DND-41 (cell line): ENCODE measurements at regions not wholly inside any gene's neighbourhood (a gene's known extent, or its start where the extent isn't known, plus 50 kb on each side); places are given as distances from the start of the nearest gene placed in this dataset.

Experiments
- ATAC-seq: fragments of 200-7000 bp; cut with Tn5 transposase; 3 replicates; pipeline ENCODE4 v1.9.1; 2021; ENCODE audit warnings: low read depth; ENCODE audit not compliant: insufficient read depth
- DNase-seq: peaks from one replicate; pipeline ENCODE4 v3.0.0-alpha.2; 2020
- H2AFZ ChIP-seq: 2 replicates; pipeline ENCODE4 v1.6.0; 2012; ENCODE audit warnings: low read depth, low read length
- H3K27ac ChIP-seq: 2 replicates; pipeline ENCODE4 v1.5.1; 2012; ENCODE audit warnings: low read length, inconsistent platforms
- H3K27me3 ChIP-seq: fragments of 200-600 bp; sonication (generic); 2 replicates; pipeline ENCODE4 v1.6.0; 2012; ENCODE audit warnings: low read length, mild to moderate bottlenecking, inconsistent platforms; ENCODE audit not compliant: insufficient read depth, poor library complexity
- H3K36me3 ChIP-seq: 2 replicates; pipeline ENCODE4 v1.5.1; 2012; ENCODE audit warnings: low read length, inconsistent platforms; ENCODE audit not compliant: insufficient read depth
- H3K4me1 ChIP-seq: 2 replicates; pipeline ENCODE4 v1.5.1; 2012; ENCODE audit warnings: mild to moderate bottlenecking, low read length; ENCODE audit not compliant: insufficient read depth
- H3K4me2 ChIP-seq: 2 replicates; pipeline ENCODE4 v1.6.0; 2012; ENCODE audit warnings: mild to moderate bottlenecking, moderate library complexity, low read length, inconsistent platforms; ENCODE audit not compliant: insufficient read depth
- H3K4me3 ChIP-seq, 2 experiments: fragments of 200-600 bp in 1 of 2; shearing (Covaris generic) in 1 of 2; 2 replicates each; pipeline ENCODE4 v1.5.1; 2012 to 2016; ENCODE audit warnings: inconsistent platforms in 2 of 2, low read length in 2 of 2, mild to moderate bottlenecking in 2 of 2, low read depth in 1 of 2, moderate library complexity in 1 of 2
- H3K79me2 ChIP-seq: 2 replicates; pipeline ENCODE4 v1.6.0; 2012; ENCODE audit warnings: low read length, inconsistent platforms; ENCODE audit not compliant: insufficient read depth
- H3K9ac ChIP-seq: 2 replicates; pipeline ENCODE4 v1.6.0; 2012; ENCODE audit warnings: low read depth, mild to moderate bottlenecking, inconsistent platforms, low read length, moderate library complexity
- H3K9me3 ChIP-seq: 2 replicates; pipeline ENCODE4 v1.5.1; 2012; ENCODE audit warnings: low read length, moderate library complexity, mild to moderate bottlenecking, inconsistent platforms; ENCODE audit not compliant: insufficient read depth, severe bottlenecking
- H4K20me1 ChIP-seq: 2 replicates; pipeline ENCODE4 v1.6.0; 2012; ENCODE audit warnings: low read length; ENCODE audit not compliant: insufficient read depth
- CTCF ChIP-seq: IDR thresholded peaks from 2 replicates; pipeline ENCODE4 v1.5.1; 2012; ENCODE audit warnings: borderline replicate concordance, low read length, moderate library complexity, mild to moderate bottlenecking; ENCODE audit not compliant: poor library complexity, severe bottlenecking; ENCODE audit errors: extremely low read depth
- EZH2 ChIP-seq: IDR thresholded peaks from 3 replicates; pipeline ENCODE4 v1.6.1; 2012; ENCODE audit warnings: borderline replicate concordance, low read depth, mild to moderate bottlenecking, moderate library complexity, low read length, inconsistent platforms; ENCODE audit not compliant: severe bottlenecking

DNA sequence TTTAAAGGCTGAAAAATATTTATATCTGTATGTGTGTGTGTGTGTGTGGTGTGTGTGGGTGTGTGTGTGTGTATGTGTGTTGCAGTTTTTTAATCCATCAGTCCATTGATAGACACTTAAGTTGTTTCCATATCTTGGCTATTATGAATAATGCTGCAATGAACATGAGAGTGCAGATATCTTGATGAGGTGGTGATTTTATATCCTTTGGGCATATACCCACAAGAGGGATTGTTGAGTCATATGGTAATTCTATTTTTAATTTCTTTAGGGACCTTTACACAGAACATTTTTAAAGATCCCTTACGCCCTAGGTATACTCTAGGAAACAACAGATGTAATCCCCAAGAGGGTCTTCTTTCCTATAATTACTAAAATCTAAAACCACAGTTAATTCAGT lies 154.5 kb upstream of the CLEC14A start:
- TF ChIP-seq EZH2: no peak
- no peak for TF ChIP-seq CTCF
- H3K9ac ChIP-seq: no peak overlapping the region
- no peak overlapping the region for H2AFZ ChIP-seq
- H3K27ac ChIP-seq: no peak overlapping the region
- no peaks in the 10 kb centered on the region for H3K9me3 ChIP-seq
- no peaks in the 10 kb centered on the region for H3K79me2 ChIP-seq
- H3K4me1 ChIP-seq: no peaks in the 10 kb centered on the region
- no peak overlapping the region for H3K4me3 ChIP-seq
- DNase-seq: no peak
- no peaks in the 10 kb centered on the region for H3K27me3 ChIP-seq
- H3K4me2 ChIP-seq: no peak overlapping the region
- H3K36me3 ChIP-seq: no peaks in the 10 kb centered on the region
- no peaks in the 10 kb centered on the region for H4K20me1 ChIP-seq
- ATAC-seq: no peak

DNA sequence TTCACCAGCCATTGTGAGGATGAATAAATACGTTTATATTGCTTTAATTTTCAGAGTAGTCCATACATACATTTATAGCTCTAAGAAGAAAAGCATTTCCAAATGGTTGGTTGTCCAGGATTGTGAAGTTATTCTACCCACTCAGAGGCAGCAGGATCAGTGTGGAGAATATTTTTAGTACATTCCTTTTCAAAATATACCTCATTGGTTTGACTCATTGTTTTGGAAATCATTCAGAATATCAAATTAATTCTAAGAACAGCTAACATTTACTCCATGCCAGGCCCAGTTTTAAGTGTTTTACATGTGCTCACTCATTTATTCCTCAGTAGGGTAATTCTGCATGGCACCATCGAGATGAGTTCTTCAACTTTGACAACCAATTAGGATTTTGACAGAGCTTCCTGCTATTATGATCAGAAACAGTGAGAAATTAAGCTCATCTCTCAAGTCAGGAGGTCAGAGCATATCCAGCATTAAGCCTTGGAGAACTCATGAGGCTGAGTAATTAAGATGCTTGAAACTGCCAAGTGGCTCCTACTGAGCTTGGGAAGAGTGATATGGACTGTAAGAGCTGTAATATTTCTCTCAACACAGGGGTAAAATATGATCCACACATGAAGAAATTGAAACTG lies 153.3 kb upstream of the CLEC14A start:
- Histone ChIP-seq H2AFZ (no peak overlapping the region), H3K9me3 (no peaks in the 10 kb centered on the region), H3K27me3 (no peaks in the 10 kb centered on the region), H3K9ac (no peak overlapping the region), H3K36me3 (no peaks in the 10 kb centered on the region), H3K4me1 (no peaks in the 10 kb centered on the region), H3K79me2 (no peaks in the 10 kb centered on the region), H3K4me2 (no peak overlapping the region), H3K27ac (no peak overlapping the region), H3K4me3 (no peak overlapping the region), H4K20me1 (no peaks in the 10 kb centered on the region)
- DNase-seq: no peak
- no peak for ATAC-seq
- TF ChIP-seq CTCF (no peak), EZH2 (no peak)

- Histone ChIP-seq H2AFZ (no peak overlapping the region), H3K79me2 (no peaks in the 10 kb centered on the region), H3K9me3 (no peaks in the 10 kb centered on the region), H3K27ac (no peak overlapping the region), H3K4me2 (no peak overlapping the region), H3K27me3 (peaks cover 3% of the 10 kb centered on the region), H3K4me1 (no peaks in the 10 kb centered on the region), H3K36me3 (no peaks in the 10 kb centered on the region), H3K9ac (no peak overlapping the region), H4K20me1 (no peaks in the 10 kb centered on the region), H3K4me3 (no peak overlapping the region)
- DNase-seq (no peak), ATAC-seq (no peak)
- TF ChIP-seq EZH2: no peak
- no peak for TF ChIP-seq CTCF
These were observed 150.2 kb upstream of the CLEC14A start for GRCh38 chr14:38405851-38406635.
